HK-2 (cell line): ENCODE measurements at regions not wholly inside any gene's neighbourhood (a gene's known extent, or its start where the extent isn't known, plus 50 kb on each side); places are given as distances from the start of the nearest gene placed in this dataset.
"Not testable (repeated sequence)": the region's sequence is repeated elsewhere in the genome, so short reads cannot be mapped to it uniquely, and the experiment has no call there.

Experiments used
- DNase-seq: peaks from one replicate; pipeline ENCODE4 v3.0.0-alpha.2; 2018; ENCODE audit not compliant: unreplicated experiment

DNA sequence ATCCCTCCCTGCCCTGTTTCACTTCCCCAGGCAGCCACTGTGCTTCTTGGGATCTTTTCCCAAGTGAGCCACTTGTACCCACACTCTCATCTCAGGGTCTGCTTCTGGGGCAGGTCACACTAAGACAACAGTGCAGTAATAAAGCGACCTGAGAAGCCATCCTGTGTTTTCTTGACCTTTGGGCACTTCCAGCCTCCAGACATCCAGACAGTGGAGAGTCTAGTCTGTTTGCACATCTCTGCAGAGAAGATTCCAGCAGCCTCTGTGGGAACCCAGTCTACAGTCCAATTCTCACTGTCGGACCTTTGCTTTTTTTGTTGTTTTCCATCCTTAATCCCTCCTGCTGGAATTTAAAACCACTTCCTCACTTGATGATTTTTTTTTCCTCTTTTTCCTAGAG, 50.3 kb upstream of the ATP6AP2 start:
- DNase-seq: no peak

DNA sequence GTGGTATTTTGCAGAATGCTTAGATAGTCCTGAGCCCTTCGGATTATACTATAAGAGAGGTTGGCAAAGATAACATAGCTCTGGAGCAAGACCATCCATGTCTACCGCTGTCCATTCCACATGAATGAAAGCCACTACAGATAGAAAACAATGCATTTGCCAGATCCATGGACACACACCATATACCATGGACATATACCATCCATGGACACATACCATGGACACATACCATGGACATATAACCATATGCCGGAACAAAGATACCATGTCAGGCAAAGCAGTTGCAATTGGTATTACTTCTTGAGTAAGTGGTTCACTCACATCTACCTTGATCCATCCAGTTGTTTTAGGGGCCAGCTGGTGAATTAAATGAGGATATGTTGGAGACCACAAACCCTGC, 53.2 kb upstream of the ATP6AP2 start:
- DNase-seq: no peak

DNA sequence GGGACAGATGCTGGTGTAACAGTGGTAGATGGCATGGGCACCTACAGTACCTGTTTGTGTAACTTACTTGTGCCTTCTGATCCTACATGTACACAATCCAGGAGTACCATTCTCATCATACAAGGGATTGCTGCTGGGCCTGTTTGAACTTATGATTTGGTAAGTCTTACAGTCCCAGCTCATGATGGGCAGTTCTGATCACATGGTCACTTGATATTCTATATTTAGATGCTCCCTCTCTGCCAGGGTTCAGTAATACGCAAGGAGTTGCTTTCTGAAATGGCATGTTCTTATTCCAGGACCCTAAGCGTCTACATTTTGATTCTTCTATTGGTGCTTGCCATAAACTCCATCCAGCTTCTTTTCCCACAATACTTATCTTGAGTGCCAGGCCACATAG, 54.4 kb upstream of the ATP6AP2 start:
- DNase-seq: no peak

DNA sequence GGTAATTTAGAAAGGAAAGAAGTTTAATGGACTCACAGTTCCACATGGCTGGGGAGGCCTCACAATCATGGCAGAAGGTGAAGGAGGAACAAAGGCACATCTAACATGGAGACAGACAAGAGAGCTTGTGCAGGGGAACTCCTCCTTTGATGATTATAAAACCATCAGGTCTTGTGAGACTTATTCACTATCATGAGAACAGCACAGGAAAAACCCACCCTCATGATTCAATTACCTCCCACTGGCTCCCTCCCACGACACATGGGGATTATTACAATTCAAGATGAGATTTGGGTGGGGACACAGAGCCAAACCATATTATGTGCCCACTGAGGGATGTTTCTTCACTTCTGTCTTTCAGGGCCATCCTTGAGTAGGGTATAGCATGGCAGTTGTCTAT, 54.9 kb upstream of the ATP6AP2 start:
- not testable (repeated sequence) for DNase-seq

DNA sequence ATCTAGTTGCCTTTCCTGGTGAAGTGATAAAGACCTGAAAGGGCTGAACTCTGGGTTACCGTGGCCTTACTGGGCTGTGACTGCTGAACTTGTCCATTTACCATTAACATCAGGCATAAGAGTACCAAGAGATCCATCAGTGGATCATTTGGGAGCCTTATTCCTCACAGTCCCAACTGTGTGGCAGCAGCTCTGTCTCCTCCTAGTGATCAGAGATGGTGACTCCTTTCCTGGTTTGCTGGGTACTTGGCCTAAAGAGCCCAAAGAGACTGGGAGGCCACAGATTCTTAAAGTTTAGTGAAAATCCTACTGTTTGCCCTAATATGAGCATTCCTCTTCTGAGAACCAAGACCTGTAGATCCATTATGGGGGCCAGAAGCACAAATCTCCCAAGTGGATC, 56.3 kb upstream of the ATP6AP2 start:
- DNase-seq: no peak

DNA sequence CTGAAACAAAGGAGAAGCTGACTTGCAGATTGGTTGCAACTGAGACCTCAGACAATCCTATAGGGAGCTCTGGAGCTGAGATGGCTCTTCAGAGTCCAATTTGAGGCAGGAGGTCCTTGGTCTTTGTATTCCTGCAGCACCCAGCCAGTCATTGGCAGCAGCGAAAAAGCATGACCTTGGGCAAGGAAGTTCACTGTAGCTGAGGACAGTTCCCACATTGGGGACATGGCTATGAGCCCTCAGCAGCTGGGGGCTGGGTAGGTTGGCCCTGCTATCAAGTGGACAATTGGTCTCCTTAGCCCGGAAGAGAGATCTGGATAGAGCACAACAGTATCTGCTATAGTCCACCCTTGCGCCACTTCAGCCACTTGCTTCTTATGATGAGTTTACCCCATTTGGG, 56.9 kb upstream of the ATP6AP2 start:
- DNase-seq: no peak

DNA sequence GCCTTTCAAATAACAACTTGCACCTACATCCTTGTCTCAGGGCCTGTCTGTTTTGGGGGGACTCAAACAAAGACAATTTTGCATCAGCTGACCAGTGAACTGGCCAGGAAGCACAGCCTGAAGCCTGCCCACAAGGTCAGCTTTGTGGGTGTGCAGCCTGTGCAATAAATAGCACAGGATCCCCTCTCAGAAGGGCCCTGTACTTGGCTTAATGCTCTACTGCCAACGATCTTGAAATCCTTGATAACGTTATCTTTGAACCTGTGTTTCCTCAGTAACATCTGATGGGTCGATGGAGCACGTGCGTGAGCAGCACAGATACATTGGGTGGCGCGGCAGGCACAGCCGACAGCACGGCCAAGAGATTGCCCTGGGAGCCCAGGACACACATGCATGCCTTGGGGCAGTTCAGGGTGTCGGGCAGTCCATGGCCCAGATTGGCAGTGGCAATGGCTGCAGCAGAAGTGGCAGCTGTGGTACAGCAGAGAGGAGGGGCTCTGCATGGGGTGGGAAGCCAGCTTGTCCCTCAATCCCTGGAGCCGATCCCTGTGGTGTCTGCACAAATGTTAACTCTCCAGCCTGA, 58.8 kb upstream of the ATP6AP2 start:
- DNase-seq: no peak

DNA sequence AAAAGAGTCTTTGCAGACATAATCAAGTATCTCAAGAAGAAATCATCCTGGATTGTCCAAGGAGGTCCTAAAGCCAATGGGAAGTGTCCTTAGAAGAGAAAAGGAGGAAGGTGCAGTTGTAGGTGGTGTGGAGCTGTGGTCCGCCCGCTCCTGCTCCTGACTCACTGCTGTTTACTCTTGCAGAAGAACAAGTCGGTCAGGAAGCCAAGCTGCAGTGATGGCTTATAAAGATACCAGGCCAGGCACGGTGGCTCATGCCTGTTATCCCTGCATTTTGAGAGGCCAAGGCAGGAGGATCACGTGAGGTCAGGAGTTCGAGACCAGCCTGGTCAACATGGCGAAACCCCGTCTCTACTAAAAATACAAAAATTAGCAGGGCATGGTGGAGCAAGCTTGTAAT, 66.4 kb upstream of the ATP6AP2 start:
- no peak for DNase-seq

DNA sequence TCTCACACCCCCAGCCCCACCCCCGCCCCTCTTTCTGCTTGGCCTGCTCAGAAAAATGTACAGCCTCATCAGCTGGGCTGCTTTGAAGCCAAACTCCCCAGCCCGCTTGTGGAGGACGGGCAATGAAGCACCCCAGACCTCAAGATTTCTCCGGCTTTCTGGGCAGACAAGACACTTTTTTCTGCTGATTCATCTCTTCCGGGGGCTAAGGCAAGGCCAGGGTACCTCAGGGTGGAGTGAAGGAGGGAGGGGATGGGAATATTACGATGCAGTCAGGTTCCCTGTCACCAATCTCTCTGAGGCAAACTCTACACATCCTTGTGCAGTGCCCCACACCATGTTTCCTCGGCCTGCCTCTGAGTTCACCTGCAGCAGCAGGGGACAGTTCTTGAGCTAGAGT, 66.9 kb upstream of the ATP6AP2 start:
- no peak for DNase-seq

DNA sequence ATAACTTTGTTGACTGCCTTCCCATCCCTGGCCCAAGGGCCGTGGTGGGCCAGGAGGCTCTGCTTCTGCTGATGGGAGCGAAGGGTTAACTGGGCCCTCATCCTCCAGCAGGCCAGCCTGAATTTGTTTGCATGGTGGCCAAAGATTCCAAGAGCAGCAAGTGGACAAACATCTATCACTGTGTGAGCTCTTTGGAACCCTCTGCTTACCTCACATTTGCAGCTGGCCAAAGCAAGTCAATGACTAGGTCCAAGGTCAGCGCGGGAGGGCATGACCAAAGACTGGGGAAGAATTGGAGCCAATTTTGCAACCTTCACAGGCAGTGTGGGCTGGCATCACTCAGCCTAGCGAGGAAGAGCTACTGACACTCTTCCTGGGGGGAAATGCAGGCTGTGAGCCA, 67.8 kb upstream of the ATP6AP2 start:
- no peak for DNase-seq

DNA sequence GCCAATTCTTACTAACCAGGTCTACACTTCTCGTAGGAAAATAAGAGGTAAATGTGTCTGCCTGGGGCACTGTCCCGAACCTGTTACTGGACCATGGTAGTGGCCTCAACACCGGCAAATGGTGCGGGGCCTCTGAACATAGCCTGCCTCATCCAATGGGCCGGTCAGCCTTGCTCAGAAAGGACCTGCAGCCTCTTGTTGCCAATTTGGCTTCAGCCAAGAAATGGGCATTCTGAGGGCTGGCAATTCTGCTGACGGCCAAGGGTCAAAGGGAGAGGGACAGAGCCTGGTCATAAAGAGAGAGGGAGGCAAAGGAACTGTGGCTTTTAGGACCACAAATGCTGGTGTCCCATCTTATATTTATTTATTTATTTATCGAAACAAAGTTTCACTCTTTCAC, 69.5 kb upstream of the ATP6AP2 start:
- DNase-seq: no peak

DNA sequence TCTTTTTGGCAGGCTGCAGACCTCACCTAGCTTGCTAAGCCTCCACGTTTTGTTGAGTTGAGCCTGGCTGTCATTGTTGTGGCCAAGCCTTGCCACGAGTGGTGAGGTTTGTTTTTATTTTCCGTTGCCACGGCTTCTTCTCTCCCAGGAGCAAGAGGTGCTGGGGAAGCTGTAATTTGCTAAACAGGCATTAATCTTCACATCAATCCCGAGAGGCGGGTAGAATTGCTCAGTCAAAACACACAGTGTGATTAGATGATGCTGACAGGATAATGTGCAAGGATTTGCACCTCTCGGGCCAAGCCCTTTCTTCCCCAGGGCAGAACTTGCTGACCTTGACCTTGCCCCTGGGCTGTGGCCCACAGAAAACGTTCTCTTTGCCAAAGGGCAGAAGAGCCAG, 72.2 kb upstream of the ATP6AP2 start:
- DNase-seq: no peak

DNA sequence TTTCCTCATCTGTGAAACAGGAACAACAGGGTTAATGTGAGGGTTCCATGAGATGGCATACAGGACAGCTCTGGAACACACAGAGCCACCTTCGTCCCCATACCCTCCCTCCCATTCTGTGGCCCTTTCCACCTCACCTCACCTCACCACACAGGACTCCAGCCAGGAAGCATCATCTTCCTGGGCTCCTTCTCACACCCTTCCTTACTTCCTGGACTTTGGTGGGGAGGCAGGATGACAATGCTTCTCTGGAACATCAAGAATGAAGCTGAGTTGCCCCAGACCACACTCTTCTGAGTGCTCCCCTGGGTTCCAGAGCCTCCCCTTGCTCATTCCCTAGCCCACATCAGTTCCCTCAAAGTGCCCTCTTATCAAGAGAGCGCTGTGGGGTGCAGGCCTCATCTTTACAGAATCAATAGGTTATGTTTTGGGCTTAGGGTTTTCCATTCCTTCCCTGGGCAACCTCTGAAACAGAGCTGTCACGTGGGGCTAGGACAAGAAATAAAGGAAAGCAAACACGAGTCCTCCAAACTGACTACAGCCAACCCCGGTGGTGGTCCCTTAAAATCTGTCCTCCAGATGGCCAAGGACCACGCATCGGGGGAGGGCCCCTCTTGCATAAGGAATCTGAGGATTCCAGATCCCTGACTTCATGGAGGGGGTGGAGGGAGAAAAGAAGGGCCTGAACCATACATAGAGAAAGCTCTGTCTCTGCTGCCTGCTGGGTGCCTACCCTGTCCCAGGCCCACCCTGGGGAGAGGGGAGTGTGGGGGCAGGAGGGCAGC, 74.4 kb upstream of the ATP6AP2 start:
- DNase-seq: peak; percentile 23

DNA sequence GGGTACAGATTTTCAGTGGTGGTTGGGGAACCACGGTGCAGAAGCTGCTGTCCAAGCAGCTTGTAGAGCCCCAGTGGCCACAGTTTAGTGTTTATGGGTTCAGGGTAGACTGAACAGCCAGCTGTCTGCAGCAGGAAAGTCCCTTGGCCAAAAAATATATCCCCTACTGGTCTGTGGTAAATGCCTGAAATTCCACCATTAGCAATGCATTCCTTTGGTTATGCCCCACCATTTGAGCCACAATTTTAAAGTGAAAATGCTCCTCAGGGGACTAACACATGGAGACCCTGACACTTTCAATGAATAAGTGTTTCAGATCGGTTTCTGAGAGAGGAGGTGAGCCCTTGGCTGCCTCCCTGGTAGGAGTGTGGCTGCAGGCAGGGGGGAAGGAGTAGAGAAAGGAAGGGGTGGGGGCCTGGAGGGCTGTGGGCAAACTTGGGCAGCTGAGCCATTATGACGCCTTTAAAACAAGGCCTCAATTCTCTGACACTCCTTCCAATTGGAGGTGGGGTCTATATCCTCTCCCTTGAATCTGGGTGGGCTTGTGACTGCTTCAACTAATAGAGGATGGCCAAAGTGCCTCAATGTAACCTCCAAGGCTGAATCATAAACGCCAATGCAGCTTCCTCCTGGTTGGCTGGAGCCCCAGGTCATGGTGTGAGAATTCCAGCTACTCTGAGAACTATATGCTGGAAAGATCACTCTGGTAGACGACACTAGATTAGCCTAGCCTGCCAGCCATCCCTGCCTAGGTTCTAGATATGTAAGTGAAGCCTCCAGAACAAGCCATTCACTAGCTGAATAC, 75.8 kb upstream of the ATP6AP2 start:
- DNase-seq: peak; percentile 64

DNA sequence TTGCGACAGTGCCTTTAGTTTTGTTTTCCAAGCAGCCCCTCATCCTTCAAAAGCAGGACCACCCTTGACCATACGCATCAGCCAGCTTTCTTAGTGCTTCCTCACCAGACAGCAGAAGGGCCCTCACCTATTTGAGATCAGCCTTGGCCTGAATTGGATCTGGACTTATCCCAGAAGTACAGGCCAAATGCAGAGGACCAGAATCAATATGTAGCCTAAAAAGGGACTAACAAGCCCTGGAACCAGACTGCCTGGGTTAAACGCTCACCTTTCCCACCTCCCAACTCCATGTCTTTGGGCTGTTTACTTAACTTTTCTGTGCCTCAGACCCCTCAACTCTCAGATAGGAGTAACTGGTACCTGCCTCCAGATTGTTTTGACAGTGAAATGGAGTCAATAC, 77.7 kb upstream of the ATP6AP2 start:
- no peak for DNase-seq

DNA sequence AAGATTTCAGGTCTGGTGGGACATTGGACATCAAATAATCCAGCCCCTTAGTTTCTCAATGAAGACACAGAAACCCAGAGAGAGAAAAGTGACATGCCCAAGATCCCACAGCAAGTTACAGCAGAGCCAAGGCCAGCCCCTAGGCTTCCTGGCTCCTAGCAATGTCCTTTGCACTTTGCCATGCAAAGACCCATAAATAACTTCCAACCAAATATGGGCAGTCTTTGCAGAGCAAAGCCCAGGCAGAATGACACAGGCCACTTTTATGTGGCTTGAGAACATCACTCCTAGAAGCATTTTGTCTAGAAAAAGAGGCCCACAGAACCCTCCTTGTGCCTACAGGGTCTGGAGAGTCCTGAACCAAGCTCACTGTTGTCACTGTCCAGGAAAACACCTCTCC, 78.1 kb upstream of the ATP6AP2 start:
- DNase-seq: no peak

DNA sequence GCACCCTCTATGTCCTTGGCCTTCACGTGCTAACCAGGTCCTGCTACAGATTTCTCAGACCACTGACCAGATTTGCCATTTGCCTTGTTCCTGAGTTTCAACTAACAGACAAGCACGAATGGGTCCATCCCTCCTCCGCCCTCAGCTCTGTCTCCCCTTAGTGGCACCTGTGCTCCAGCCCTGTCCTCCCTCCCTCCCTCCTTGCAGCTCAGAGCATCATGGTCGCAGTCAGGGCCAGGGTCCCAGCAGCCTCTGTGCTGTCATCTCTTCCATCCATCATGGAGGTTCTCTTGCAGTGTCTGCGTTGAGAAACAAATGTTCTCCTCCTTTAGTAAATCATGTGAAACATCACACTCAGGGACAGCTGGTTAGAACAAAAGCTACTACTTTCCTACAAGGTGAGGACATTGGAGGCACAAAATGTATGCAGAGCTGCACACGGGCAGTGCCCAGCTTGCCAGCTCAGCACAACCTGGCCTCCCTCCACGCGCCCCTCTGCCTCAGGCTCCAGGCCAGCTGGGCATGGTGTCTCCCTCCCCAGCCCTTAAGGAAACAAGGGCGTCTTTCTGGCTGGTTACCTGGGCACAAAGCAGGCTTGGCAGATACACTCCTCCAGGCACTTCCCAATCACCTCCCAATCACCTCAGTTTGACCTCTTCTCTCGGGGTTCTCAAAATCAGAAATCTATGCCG, 79.5 kb upstream of the ATP6AP2 start:
- no peak for DNase-seq

DNA sequence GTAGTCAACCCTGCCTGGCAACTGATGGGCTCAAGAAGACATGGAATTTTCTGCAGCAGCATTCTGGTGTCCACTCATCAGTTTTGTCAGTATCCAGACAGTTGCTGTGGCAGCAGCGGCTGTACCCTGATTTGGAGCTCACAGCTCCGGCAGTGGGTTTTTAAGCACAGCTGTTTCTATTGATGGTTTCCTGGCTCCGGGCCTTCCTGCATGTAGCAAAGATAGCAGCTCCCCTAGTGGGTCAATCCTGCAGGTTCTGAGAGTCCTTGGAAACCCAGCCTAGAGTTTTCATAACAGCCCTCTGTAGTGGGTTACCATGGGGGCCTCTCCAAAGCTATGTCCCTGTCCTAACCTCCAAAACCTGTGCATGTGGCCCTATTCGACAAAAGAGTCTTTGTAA, 84.0 kb upstream of the ATP6AP2 start:
- DNase-seq: no peak

DNA sequence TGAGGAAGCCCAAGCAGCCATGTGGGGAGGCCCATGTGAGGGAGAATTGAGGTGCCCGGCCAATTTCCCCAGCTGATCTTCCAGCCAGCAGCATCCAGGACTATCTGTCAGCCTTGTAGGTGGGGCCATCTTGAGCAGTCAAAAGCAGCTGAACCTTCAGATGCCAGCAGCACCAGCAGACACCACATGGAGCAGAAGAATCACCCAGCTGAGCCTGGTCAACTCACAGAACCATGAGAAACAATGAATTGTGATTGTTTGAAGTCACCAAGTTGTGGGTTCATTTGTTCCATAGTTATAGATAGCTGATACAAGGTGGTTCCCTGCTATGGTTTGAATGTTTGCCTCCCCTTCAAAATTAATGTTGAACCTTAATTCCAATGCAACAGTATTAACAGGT, 85.1 kb upstream of the ATP6AP2 start:
- no peak for DNase-seq

DNA sequence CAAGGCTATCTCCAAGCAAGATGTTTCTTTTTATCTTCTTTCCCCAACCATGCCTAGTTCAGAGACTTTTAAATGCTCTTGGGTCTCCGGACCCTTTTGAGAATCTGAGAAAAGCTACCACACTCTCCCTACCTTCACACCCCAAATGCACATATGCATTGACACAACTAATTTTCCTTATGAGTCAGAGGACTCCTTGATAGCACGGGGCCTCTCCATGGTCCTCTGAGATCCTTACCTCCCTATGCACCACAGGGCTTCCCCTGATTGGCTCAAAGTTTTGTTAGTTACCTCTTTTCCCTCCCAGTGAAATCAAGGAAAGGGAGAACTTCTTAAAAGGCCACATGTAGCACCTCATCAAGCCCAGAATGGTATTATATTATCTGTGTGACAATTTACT, 86.8 kb upstream of the ATP6AP2 start:
- DNase-seq: no peak

DNA sequence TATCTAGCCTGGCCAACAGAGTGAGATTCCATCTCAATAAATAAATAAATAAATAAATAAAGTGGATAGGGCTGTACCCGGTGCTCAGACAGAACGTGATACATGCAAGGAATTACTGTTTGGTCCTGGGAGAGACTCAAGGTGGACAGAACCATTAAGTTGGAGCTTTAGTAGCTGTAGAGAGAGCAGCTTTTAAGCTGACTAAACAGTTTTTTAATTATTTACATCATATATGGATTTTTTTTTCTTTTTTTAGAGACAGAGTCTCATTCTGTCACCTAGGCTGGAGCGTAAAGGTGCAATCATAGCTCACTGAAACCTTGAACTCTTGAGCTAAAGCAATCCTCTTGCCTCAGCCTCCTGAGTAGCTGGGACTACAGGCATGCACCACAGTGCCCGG, 92.5 kb upstream of the ATP6AP2 start:
- no peak for DNase-seq

DNA sequence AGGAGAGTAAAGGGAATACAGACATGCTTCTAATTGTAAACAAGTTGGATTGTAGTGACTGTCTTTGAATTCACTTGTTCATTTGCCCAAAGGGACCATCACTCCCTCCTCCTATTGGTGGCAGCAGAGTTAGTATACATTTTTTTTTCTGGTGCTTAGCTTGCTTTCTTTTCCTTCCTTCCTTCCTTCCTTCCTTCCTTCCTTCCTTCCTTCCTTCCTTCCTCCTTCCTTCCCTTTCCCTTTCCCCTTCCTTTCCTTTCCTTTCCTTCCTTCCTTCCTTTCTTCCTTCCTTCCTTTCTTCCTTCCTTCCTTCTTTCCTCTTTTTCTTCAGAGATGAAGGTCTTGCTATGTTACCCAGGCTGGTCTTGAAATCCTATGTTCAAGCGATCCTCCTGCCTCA, 94.8 kb upstream of the ATP6AP2 start:
- no peak for DNase-seq
